Progenitor cell of endocrine pancreas (in vitro differentiated cells): ENCODE measurements at regions not wholly inside any gene's neighbourhood (a gene's known extent, or its start where the extent isn't known, plus 50 kb on each side); places are given as distances from the start of the nearest gene placed in this dataset.

Experiments
- DNase-seq: peaks from one replicate; pipeline ENCODE4 v3.0.0; 2021; ENCODE audit warnings: low spot score; ENCODE audit not compliant: unreplicated experiment
- H3K27ac Mint-ChIP-seq: 2 replicates; pipeline ENCODE4 v1.8.0; 2021; ENCODE audit warnings: mild to moderate bottlenecking, moderate library complexity, mixed read lengths
- H3K27me3 Mint-ChIP-seq: 2 replicates; pipeline ENCODE4 v1.8.0; 2021; ENCODE audit warnings: mixed read lengths
- H3K36me3 Mint-ChIP-seq: 2 replicates; pipeline ENCODE4 v1.8.0; 2022; ENCODE audit warnings: mixed read lengths; ENCODE audit not compliant: insufficient read depth
- H3K4me1 Mint-ChIP-seq: 2 replicates; pipeline ENCODE4 v1.8.0; 2021; ENCODE audit warnings: low read depth, mixed read lengths
- H3K4me3 Mint-ChIP-seq: 2 replicates; pipeline ENCODE4 v1.8.0; 2021; ENCODE audit warnings: low read depth, mild to moderate bottlenecking, moderate library complexity, mixed read lengths
- H3K9me3 Mint-ChIP-seq: 2 replicates; pipeline ENCODE4 v1.8.0; 2021; ENCODE audit warnings: low read depth, mixed read lengths
- TF ChIP-seq, protein P1 (sequence below): fragments of 200-600 bp; sonication (generic); IDR thresholded peaks from one replicate; pipeline ENCODE4 v1.5.0; 2021; ENCODE audit warnings: antibody characterized with exemption, mild to moderate bottlenecking; ENCODE audit not compliant: unreplicated experiment

GRCh38 chr1:36743286-36744005, 260.7 kb upstream of the CSF3R start:
- Mint-ChIP-seq H3K27ac (no peak overlapping the region), H3K4me1 (no peaks in the 10 kb centered on the region), H3K36me3 (no peaks in the 10 kb centered on the region), H3K4me3 (no peak overlapping the region), H3K9me3 (no peaks in the 10 kb centered on the region), H3K27me3 (peaks cover 14% of the 10 kb centered on the region)
- TF ChIP-seq, protein P1, sequence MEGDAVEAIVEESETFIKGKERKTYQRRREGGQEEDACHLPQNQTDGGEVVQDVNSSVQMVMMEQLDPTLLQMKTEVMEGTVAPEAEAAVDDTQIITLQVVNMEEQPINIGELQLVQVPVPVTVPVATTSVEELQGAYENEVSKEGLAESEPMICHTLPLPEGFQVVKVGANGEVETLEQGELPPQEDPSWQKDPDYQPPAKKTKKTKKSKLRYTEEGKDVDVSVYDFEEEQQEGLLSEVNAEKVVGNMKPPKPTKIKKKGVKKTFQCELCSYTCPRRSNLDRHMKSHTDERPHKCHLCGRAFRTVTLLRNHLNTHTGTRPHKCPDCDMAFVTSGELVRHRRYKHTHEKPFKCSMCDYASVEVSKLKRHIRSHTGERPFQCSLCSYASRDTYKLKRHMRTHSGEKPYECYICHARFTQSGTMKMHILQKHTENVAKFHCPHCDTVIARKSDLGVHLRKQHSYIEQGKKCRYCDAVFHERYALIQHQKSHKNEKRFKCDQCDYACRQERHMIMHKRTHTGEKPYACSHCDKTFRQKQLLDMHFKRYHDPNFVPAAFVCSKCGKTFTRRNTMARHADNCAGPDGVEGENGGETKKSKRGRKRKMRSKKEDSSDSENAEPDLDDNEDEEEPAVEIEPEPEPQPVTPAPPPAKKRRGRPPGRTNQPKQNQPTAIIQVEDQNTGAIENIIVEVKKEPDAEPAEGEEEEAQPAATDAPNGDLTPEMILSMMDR: no peak
- DNase-seq: no peak

GRCh38 chr1:36741066-36741465, 258.4 kb upstream of the CSF3R start:
- Mint-ChIP-seq H3K9me3 (no peaks in the 10 kb centered on the region), H3K36me3 (no peaks in the 10 kb centered on the region), H3K4me3 (no peak overlapping the region), H3K27ac (no peak overlapping the region), H3K4me1 (peaks cover 11% of the 10 kb centered on the region), H3K27me3 (peaks cover 38% of the 10 kb centered on the region)
- no peak for DNase-seq
- TF ChIP-seq, protein P1: no peak

GRCh38 chr1:36740446-36740845, 257.7 kb upstream of the CSF3R start:
- Mint-ChIP-seq H3K36me3 (no peaks in the 10 kb centered on the region), H3K4me1 (peaks cover 11% of the 10 kb centered on the region), H3K9me3 (no peaks in the 10 kb centered on the region), H3K27ac (no peak overlapping the region), H3K4me3 (no peak overlapping the region), H3K27me3 (peaks cover 43% of the 10 kb centered on the region)
- no peak for DNase-seq
- TF ChIP-seq, protein P1: no peak

- H3K4me1 Mint-ChIP-seq: peaks cover 11% of the 10 kb centered on the region
- H3K27ac Mint-ChIP-seq: no peak overlapping the region
- H3K36me3 Mint-ChIP-seq: no peaks in the 10 kb centered on the region
- H3K27me3 Mint-ChIP-seq: peaks cover 48% of the 10 kb centered on the region
- no peaks in the 10 kb centered on the region for H3K9me3 Mint-ChIP-seq
- DNase-seq: no peak
- H3K4me3 Mint-ChIP-seq: no peak overlapping the region
- TF ChIP-seq, protein P1: no peak
Observed at GRCh38 chr1:36739703-36740289, 257.1 kb upstream of the CSF3R start.

- Mint-ChIP-seq H3K36me3 (no peaks in the 10 kb centered on the region), H3K27ac (no peak overlapping the region), H3K9me3 (no peaks in the 10 kb centered on the region), H3K27me3 (peaks cover 56% of the 10 kb centered on the region), H3K4me1 (peaks cover 11% of the 10 kb centered on the region), H3K4me3 (no peak overlapping the region)
- TF ChIP-seq, protein P1: no peak
- DNase-seq: no peak
Observed at GRCh38 chr1:36738245-36738644, 255.5 kb upstream of the CSF3R start.
